ENCODE measurements at regions not wholly inside any gene's neighbourhood (a gene's known extent, or its start where the extent isn't known, plus 50 kb on each side); places are given as distances from the start of the nearest gene placed in this dataset.

GRCh38 chr18:5606951-5607350 is 63.2 kb upstream of the EPB41L3 start (continued):
- TF ChIP-seq ZNF114 (CRISPR knock-in tag; IDR thresholded peaks at IDR 0.05), result no peak
- TF ChIP-seq EZH2 (IDR thresholded peaks at IDR 0.05; ENCODE audit: low read depth, unreplicated experiment), result no peak
- TF ChIP-seq JUNB (IDR thresholded peaks at IDR 0.05; ENCODE audit: unreplicated experiment), result no peak
- TF ChIP-seq CTCF (conservative IDR thresholded peaks at IDR 0.05; ENCODE audit: low read depth in 2 of 2), result no peak
- TF ChIP-seq REST (IDR thresholded peaks at IDR 0.05; ENCODE audit: unreplicated experiment), result no peak
- TF ChIP-seq CREB1 (CRISPR knock-in tag; IDR thresholded peaks at IDR 0.05; ENCODE audit: low read depth), result no peak

GRCh38 chr18:5604778-5605177 is 61.0 kb upstream of the EPB41L3 start:
- Mint-ChIP-seq H3K9me3 (no peaks in the 10 kb centered on the region), H3K27me3 (ENCODE audit: insufficient read depth, low read depth, poor library complexity) (peaks cover 1% of the 10 kb centered on the region), H3K36me3 (ENCODE audit: low read depth) (no peaks in the 10 kb centered on the region), H3K27ac (no peak overlapping the region), H3K4me3 (no peak overlapping the region), H3K4me1 (peaks cover 18% of the 10 kb centered on the region)
- no peaks in the 10 kb centered on the region for H4K20me1 ChIP-seq (replicated peaks; ENCODE audit: insufficient read depth)
- H3K4me3 ChIP-seq, result no peak overlapping the region
- no peak overlapping the region for H2AFZ ChIP-seq
- H3K27me3 ChIP-seq (ENCODE audit: insufficient read depth), result no peaks in the 10 kb centered on the region
- no peaks in the 10 kb centered on the region for H3K9me2 ChIP-seq (ENCODE audit: insufficient read depth)
- no peaks in the 10 kb centered on the region for H3K79me2 ChIP-seq (replicated peaks; ENCODE audit: insufficient read depth)
- ATAC-seq (peak; percentile 37; the same call in 2 of the 3 replicates), DNase-seq (ENCODE audit: low spot score) (peak; percentile 26)
- no peaks in the 10 kb centered on the region for H3K36me3 ChIP-seq (ENCODE audit: insufficient read depth)
- no peak overlapping the region for H3K4me2 ChIP-seq
- peaks cover 7% of the 10 kb centered on the region; the same call in 1 of the 2 replicates for H3K4me1 ChIP-seq (ENCODE audit: insufficient read depth)
- no peaks in the 10 kb centered on the region for H3F3A ChIP-seq (replicated peaks; ENCODE audit: low read depth)
- no peak overlapping the region for H3K27ac ChIP-seq (ENCODE audit: low read depth)
- TF ChIP-seq NANOG (IDR thresholded peaks at IDR 0.05; ENCODE audit: borderline replicate concordance), result no peak
- no peak for TF ChIP-seq REST (IDR thresholded peaks at IDR 0.05; ENCODE audit: unreplicated experiment)
- peak; percentile 47 to 54 for TF ChIP-seq CTCF (conservative IDR thresholded peaks at IDR 0.05; ENCODE audit: low read depth in 2 of 2)
- TF ChIP-seq EZH2phosphoT487 (IDR thresholded peaks at IDR 0.05; ENCODE audit: unreplicated experiment), result no peak
